Activated B cell treated with CpG ODN at 0.5 μM for 24 hours (primary cell): ENCODE measurements at regions not wholly inside any gene's neighbourhood (a gene's known extent, or its start where the extent isn't known, plus 50 kb on each side); places are given as distances from the start of the nearest gene placed in this dataset.

Experiments used
- ATAC-seq: fragments of 200-7000 bp; cut with Tn5 transposase; one replicate; pipeline ENCODE4 v1.10.0; 2021; ENCODE audit warnings: low read depth, mild to moderate bottlenecking, moderate library complexity
- CTCF ChIA-PET: fragments of 350-600 bp; sonication (Branson Sonifier 250); formaldehyde crosslinking; loops from one replicate; lab custom pipeline; 2021; ENCODE audit warnings: antibody characterized with exemption; lab: Charles Lee
- POLR2A ChIA-PET: fragments of 350-600 bp; sonication (Branson Sonifier 250); formaldehyde crosslinking; loops from one replicate; lab custom pipeline; 2021; ENCODE audit warnings: antibody characterized with exemption; lab: Charles Lee
- DNase-seq: peaks from one replicate; pipeline ENCODE4 v3.0.0; 2022
- H3K27ac Mint-ChIP-seq: one replicate; pipeline ENCODE4 v1.8.0; 2020; ENCODE audit warnings: mixed read lengths
- H3K27me3 Mint-ChIP-seq: one replicate; pipeline ENCODE4 v1.8.0; 2021; ENCODE audit warnings: mixed read lengths
- H3K36me3 Mint-ChIP-seq: one replicate; pipeline ENCODE4 v1.8.0; 2021; ENCODE audit warnings: low read depth, mixed read lengths
- H3K4me1 Mint-ChIP-seq: one replicate; pipeline ENCODE4 v1.8.0; 2021; ENCODE audit warnings: mixed read lengths
- H3K4me3 Mint-ChIP-seq: one replicate; pipeline ENCODE4 v1.8.0; 2020; ENCODE audit warnings: mild to moderate bottlenecking, mixed read lengths
- H3K9me3 Mint-ChIP-seq: one replicate; pipeline ENCODE4 v1.8.0; 2020; ENCODE audit warnings: mixed read lengths
- intact Hi-C: fragments of 100-400 bp; cut with micrococcal nuclease; formaldehyde crosslinking; loops from one replicate; pipeline ENCODE4 v1.15.1; 2024
- TF ChIP-seq, protein P1 (sequence below): fragments of 200-600 bp; IDR thresholded peaks from one replicate; pipeline ENCODE4 v1.8.0; 2022; ENCODE audit warnings: antibody characterized with exemption, mild to moderate bottlenecking

DNA sequence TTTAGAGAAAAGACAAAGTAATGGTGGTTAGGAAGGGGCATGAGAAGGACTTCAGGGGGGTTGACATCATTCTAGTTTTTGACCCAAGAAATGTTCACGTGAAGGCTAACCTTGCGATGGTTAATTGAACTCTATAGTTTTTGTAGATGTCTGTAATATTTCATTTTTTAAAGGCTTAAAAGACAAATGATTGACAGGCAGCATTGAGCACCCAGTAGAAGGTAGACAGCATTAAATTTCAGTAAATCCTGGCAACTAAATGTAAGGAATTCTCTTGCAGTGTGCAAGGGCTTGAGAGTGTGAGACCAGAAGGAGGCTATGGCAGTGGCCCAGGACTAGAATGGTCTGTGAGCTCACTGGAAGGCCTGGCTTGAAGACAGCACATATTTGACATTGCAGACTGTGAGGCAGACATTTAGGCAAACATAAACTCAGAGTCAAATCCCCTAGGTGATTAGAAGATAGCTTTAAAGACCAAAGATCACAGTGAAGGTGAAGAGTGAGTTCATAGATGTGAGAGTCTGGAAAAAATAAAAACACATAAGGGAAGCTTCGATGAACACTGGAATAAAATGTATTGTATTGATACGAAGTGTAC is 100.1 kb upstream of the MAP4K4 start:
- ATAC-seq: no peak
- ChIA-PET CTCF (interaction anchor here (1.4 kb wide), 1 partner anchor 234 kb away, joined by 3 read pairs; no protein-coding TSS in a partner anchor), POLR2A (interaction anchor here (2.0 kb wide), 1 partner anchor 100 kb away, joined by 5 read pairs; the partner anchor contains the start of gene MAP4K4)
- Mint-ChIP-seq H3K36me3 (no peaks in the 10 kb centered on the region), H3K27ac (no peak overlapping the region), H3K4me3 (no peak overlapping the region), H3K4me1 (no peaks in the 10 kb centered on the region), H3K27me3 (no peaks in the 10 kb centered on the region), H3K9me3 (no peaks in the 10 kb centered on the region)
- TF ChIP-seq, protein P1, sequence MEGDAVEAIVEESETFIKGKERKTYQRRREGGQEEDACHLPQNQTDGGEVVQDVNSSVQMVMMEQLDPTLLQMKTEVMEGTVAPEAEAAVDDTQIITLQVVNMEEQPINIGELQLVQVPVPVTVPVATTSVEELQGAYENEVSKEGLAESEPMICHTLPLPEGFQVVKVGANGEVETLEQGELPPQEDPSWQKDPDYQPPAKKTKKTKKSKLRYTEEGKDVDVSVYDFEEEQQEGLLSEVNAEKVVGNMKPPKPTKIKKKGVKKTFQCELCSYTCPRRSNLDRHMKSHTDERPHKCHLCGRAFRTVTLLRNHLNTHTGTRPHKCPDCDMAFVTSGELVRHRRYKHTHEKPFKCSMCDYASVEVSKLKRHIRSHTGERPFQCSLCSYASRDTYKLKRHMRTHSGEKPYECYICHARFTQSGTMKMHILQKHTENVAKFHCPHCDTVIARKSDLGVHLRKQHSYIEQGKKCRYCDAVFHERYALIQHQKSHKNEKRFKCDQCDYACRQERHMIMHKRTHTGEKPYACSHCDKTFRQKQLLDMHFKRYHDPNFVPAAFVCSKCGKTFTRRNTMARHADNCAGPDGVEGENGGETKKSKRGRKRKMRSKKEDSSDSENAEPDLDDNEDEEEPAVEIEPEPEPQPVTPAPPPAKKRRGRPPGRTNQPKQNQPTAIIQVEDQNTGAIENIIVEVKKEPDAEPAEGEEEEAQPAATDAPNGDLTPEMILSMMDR: no peak
- intact Hi-C loops: no loop called here
- DNase-seq: no peak

DNA sequence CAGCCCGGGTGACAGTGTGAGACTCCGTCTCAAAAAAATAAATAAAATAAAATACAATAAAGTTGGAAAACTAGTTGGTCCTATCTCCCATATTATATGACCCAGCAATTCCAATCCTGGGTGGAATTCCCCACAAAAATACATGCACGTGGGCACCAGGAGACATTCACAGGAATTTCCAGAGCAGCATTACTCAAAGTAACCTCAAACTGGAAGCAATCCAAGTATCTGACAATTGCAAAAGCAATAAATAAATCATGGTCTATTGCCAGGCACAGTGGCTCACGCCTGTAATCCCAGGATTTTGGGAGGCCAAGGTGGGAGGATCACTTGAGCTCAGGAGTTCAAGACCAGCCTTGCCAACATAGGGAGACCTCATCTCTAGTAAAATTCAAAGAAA is 101.2 kb upstream of the MAP4K4 start:
- no peak overlapping the region for H3K4me3 Mint-ChIP-seq
- POLR2A ChIA-PET: no interaction called here
- H3K27ac Mint-ChIP-seq: no peak overlapping the region
- TF ChIP-seq, protein P1: no peak
- ATAC-seq: no peak
- DNase-seq: no peak
- CTCF ChIA-PET: no interaction called here
- H3K27me3 Mint-ChIP-seq: no peaks in the 10 kb centered on the region
- intact Hi-C loops: no loop called here
- H3K36me3 Mint-ChIP-seq: no peaks in the 10 kb centered on the region
- no peaks in the 10 kb centered on the region for H3K4me1 Mint-ChIP-seq
- no peaks in the 10 kb centered on the region for H3K9me3 Mint-ChIP-seq

DNA sequence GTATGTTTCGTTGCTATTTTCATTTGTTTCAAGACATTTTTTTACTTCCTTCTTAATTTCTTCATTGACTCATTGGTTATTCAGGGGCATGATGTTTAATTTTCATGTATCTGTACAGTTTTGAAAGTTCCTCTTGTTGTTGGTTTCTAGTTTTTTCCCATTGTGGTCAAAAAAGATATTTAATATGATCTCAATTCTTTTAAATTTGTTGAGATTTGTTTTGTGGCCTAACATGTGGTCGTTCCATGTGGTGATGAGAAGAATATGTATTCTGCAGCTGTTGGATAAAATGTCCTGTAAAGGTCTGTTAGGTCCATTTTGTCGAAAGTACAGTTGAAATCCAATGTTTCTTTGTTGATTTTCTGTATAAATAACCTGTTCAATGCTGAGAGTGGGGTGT is 110.3 kb upstream of the MAP4K4 start:
- H3K27ac Mint-ChIP-seq: no peak overlapping the region
- ChIA-PET POLR2A (no interaction called here), CTCF (no interaction called here)
- H3K36me3 Mint-ChIP-seq: no peaks in the 10 kb centered on the region
- no peak for DNase-seq
- intact Hi-C loops: no loop called here
- no peak for ATAC-seq
- TF ChIP-seq, protein P1: no peak
- H3K4me1 Mint-ChIP-seq: no peaks in the 10 kb centered on the region
- peaks cover 10% of the 10 kb centered on the region for H3K9me3 Mint-ChIP-seq
- H3K4me3 Mint-ChIP-seq: no peak overlapping the region
- H3K27me3 Mint-ChIP-seq: no peaks in the 10 kb centered on the region

DNA sequence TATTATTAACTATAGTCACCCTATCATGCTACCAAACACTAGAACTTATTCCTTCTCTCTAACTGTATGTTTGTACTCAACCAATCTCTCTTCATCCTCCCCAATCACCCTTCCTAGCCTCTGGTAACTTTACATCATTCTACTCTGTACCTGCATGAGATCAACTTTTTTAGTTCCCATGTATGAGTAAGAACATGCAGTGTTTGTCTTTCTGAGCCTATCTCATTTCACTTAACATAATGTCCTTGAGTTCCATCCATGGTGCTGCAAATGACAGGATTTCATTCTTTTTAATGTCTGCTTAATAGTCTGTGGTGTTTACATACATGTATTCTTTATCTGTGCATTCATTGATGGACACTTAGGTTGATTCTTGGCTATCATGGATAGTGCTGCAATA is 108.9 kb upstream of the RFX8 start:
- DNase-seq (no peak), ATAC-seq (no peak)
- ChIA-PET POLR2A (no interaction called here), CTCF (no interaction called here)
- Mint-ChIP-seq H3K36me3 (no peaks in the 10 kb centered on the region), H3K27ac (no peak overlapping the region), H3K4me3 (no peak overlapping the region), H3K27me3 (no peaks in the 10 kb centered on the region), H3K4me1 (no peaks in the 10 kb centered on the region), H3K9me3 (peaks cover 5% of the 10 kb centered on the region)
- intact Hi-C loops: no loop called here
- TF ChIP-seq, protein P1: no peak

DNA sequence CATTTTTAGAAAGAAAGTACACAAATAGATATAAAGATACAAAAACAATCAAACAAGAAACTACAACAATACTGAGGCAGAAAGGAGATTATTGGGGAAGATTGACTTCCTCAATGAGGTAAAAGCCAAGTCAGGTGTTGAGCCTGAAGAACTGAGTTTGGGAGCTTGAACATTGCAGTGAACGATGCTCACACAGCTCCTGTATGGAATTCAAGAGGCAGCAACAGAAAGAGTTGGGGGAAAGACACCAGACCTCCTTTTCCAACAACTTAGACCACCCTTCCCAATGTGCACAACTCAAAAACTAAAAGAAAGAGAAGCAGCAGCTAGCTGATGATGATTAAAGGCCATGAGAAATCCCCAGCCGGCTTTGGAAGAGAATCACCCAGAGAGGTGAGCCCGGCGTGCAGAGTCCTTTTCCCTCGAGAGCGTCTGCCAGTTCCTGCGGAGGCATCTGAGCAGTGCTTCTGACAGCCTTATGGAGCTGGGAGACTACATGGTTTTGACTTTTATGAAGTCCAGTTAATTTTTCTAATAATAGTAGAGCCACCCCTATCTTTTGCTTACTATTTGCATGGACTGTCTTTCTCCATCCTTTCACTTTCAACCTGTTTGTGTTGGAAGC is 106.9 kb upstream of the RFX8 start:
- H3K27ac Mint-ChIP-seq: no peak overlapping the region
- CTCF ChIA-PET: no interaction called here
- H3K9me3 Mint-ChIP-seq: peaks cover 3% of the 10 kb centered on the region
- TF ChIP-seq, protein P1: no peak
- DNase-seq (no peak), ATAC-seq (no peak)
- no peaks in the 10 kb centered on the region for H3K36me3 Mint-ChIP-seq
- no peaks in the 10 kb centered on the region for H3K4me1 Mint-ChIP-seq
- no peak overlapping the region for H3K4me3 Mint-ChIP-seq
- H3K27me3 Mint-ChIP-seq: no peaks in the 10 kb centered on the region
- intact Hi-C loops: no loop called here
- POLR2A ChIA-PET: no interaction called here
